ENCODE measurements at regions not wholly inside any gene's neighbourhood (a gene's known extent, or its start where the extent isn't known, plus 50 kb on each side); places are given as distances from the start of the nearest gene placed in this dataset.
"Not testable (repeated sequence)": the region's sequence is repeated elsewhere in the genome, so short reads cannot be mapped to it uniquely, and the experiment has no call there.

GRCh38 chrX:15017491-15017890, 144.3 kb downstream of the MOSPD2 start:
- H3K27ac ChIP-seq = no peak overlapping the region
- no peak for TF ChIP-seq CTCF (conservative IDR thresholded peaks at IDR 0.05)

GRCh38 chrX:15016051-15016450, 142.8 kb downstream of the MOSPD2 start:
- no peak for TF ChIP-seq CTCF (conservative IDR thresholded peaks at IDR 0.05)
- no peak overlapping the region for H3K27ac ChIP-seq

GRCh38 chrX:15014281-15014680, 141.1 kb downstream of the MOSPD2 start:
- H3K27ac ChIP-seq = no peak overlapping the region
- TF ChIP-seq CTCF (conservative IDR thresholded peaks at IDR 0.05) = no peak

- TF ChIP-seq CTCF (conservative IDR thresholded peaks at IDR 0.05) = no peak
- no peak overlapping the region for H3K27ac ChIP-seq
Measured at GRCh38 chrX:15013461-15013860, 140.2 kb downstream of the MOSPD2 start.

GRCh38 chrX:14997271-14997670, 124.0 kb downstream of the MOSPD2 start:
- H3K27ac ChIP-seq = no peak overlapping the region
- TF ChIP-seq CTCF (conservative IDR thresholded peaks at IDR 0.05) = no peak

- not testable (repeated sequence) for H3K27ac ChIP-seq
Measured at GRCh38 chrX:14984425-14984824, 111.2 kb downstream of the MOSPD2 start.
